Left colon (tissue), 2 donors: ENCODE measurements at regions not wholly inside any gene's neighbourhood (a gene's known extent, or its start where the extent isn't known, plus 50 kb on each side); places are given as distances from the start of the nearest gene placed in this dataset.
"Not testable (repeated sequence)": the region's sequence is repeated elsewhere in the genome, so short reads cannot be mapped to it uniquely, and the experiment has no call there.

Experiments used
- ATAC-seq: fragments of 200-7000 bp; cut with Tn5 transposase; one replicate; pipeline ENCODE4 v1.9.1; 2020; ENCODE audit warnings: mild to moderate bottlenecking, moderate library complexity
- DNase-seq, 2 donors: peaks; one replicate each; pipeline ENCODE4 v3.0.0-alpha.2; 2020
- intact Hi-C, 2 donors: fragments of 100-400 bp; cut with DNase I in 1 of 2; cut with micrococcal nuclease in 1 of 2; formaldehyde crosslinking; loops; one replicate each; pipeline versions ENCODE4 v1.11.2 to v1.14.0; 2022; cut with DNase I, micrococcal nuclease
- donor health status: DM: no; HTN: no; CAD: no.
- donor health status: DM: yes; HTN: yes; CAD: no.

DNA sequence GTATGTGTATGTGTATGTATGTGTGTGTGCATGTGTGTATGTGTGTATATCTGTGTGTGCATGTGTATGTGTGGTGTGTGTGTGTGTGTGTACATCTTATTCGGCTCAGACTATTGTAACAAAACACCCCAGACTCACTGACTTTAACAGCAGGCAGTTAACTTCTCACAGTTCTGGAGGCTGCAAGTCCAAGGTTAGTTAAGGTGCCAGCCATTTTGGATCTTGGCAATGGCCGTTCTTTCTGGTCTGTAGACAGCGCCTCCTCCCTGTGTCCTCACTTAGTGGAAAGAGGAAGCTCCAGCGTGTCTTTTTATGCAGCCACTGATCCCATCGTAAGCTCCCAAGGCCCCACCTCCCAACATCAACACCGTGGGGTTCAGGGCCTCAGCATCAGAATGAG, 128.3 kb upstream of the THBS2 start:
- intact Hi-C loops = no loop called here
- ATAC-seq (no peak), DNase-seq (no peak)

DNA sequence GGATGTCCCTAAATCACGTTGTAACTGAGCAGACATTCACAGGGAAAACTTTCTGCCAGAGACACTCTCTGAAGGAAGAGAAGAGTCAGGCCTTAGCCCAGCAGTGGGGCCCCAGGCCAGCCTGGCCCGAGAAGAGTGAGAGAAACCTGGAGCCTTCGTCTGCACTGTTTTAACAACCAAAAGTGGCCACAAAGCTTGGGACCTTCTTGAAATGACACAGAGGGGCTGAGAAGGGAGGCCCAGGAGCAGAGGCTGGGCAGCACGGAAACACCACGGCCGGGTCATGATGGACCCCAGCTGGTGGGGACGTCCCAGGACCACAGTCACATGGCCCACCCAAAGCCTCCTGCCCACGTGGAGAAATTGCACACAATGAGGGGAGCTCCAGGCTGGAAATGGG, 126.8 kb upstream of the THBS2 start:
- DNase-seq (no peak), ATAC-seq (no peak)
- intact Hi-C loops = no loop called here

DNA sequence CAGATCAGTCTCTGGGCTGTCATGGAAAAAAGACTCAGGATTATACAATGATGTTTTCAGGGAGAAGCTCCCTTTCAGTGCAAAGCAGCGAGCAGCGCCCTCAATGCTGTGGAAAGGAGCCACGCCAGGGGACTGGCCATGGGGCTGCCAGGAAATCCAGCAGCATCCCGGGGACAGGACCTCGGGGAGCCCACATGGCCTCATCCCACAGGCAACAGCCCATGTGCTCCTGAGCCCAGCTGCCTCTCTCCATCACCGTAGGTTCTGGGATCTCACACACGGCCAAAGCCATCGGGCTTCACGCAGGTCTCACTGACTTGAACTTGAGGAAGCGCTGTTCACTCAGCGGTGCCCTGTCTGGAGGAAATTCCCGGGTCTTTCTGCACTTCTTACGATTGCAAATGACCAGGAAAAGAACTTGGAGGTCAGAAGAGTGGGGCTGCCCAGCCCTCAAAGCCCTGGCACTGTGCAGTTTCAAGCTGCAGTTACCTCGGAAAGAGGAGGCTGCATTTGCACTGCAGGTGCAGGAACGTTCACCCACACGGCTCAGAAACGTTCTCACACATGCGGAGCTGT, 125.9 kb upstream of the THBS2 start:
- DNase-seq (no peak), ATAC-seq (no peak)
- intact Hi-C loops = no loop called here

DNA sequence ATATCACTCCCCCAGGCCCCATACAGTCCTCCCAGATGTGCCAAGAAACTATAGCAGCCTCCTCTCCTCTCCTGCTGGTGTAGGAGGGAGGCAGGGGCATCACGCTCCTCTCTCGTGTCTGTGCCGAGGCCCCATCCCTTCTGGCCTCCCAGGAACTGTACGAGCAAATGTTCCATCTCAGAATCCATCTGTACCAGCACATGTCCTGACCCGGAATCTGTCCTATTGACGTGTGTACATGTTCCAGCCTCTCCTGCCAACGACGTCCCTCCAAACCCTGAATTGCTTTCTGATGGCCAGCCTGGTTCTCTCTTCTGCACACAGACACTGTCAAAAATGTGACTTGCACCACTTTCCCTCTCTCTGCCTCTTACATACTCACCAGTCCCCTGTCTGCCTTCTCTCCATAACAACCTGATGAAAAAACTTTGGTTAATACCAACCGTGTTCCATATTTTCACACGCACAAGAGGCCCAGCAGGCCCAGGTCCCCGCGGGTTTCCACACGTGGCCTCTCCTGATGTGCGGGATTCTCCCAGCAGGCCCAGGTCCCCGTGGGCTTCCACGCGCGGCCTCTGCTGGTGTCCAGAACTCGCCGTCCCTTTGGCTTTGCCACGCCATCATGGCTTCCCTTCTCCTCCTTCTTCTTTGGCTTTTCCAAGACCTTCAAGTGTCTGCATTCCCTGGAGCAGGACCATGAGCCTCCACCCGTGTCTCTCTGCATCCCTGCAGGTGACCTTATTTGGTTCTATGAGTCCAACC, 125.2 kb upstream of the THBS2 start:
- intact Hi-C loops = no loop called here
- DNase-seq (no peak), ATAC-seq (no peak)

DNA sequence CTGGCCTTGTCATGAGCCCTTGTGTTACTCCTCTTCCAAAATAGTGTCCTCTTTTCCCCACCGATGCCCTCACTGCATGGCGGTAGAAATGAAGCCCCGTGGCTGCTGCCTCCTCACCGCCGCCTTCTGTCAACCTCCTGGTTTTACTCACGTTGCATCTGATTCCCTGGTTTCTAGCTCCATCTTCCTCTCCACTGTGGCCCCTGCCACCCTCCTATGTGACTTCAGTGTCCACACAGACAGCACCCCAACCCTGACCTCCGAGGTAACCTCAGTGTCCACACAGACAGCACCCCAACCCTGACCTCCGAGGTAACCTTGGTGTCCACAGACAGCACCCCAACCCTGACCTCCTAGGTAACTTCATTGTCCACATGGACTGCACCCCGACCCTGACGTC, 122.8 kb upstream of the THBS2 start:
- no peak for DNase-seq
- no peak for ATAC-seq
- intact Hi-C loops = no loop called here

DNA sequence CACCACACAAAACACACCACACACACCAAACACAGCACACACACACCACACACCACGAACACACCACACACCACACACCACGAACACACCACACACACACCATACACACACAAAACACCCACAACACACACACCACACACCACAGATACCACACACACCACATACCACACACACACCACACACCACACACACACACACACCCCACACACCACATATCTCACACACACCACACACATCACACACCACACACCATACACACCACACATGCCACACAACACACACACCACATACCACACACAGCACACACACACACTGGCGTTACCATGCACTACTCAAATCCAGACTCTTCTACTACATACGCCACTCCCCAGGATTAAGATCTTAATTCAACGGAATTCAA, 118.9 kb upstream of the THBS2 start:
- intact Hi-C loops = no loop called here
- ATAC-seq = no peak
- DNase-seq = no peak

DNA sequence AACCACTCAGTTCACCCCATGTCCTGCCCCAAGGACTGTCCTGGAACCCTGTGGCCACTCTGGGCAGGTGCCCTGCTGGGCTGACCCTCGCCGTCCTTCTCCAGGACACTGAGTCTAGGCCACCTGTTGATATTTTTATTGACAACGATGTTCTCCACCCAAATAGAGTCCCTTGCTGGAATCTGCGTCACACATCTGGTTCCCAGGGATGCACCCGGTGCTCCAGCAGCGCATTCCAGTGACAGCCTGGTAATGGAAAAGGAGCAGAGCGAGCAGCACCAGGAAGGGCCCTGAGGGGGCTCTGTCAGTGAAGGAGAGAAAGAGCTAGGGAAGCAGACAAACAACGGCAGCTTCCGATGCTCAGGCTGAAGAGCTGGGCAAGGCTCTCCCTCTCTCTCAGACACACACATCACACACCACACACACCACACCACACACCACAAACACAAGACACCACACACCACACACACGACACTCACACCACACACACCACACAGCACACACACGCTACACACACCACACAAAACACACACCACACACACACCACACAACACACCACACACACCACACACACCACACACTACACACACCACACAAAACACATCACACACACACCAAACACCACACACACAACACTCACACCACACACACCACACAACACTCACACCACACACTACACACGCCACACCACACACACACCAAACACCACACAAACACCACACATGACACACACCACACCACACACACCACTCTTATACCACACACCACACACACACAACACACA, 117.9 kb upstream of the THBS2 start:
- intact Hi-C loops = no loop called here
- ATAC-seq = no peak

DNA sequence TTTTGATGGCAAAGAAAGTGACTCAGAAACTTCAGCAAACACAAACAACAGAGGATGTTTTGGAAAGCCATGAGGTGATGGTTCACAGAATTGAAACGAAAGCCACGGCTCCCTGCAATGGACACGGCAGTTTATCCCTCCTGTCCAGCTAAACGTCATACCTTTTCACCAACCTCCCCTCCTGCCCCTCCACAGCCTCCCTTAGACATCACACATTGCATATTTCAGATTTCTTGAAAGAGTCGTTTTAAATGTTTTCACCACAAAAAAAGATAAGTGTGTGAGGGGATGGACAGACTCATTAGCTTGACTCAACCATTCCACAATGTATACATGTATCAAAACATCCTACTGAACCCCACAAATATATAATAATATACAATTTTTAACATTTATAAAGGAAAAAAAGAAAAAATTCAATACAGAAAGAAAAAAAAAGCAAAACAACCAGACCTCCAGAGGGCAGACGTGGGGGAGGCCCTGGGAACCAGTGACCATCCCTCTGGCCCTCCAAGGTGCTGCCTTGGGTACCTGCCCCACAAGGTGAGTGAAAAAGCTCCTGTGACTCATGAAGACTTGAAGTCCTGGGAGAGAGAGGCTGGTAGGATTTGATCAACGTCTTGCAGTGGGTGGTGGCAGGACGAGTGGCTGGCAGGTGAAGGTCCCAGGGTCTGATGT, 117.2 kb upstream of the THBS2 start:
- ATAC-seq = no peak
- no peak for DNase-seq
- intact Hi-C loops = no loop called here

More for the DNA sequence above, 117.9 kb upstream of the THBS2 start:
- no peak for DNase-seq

DNA sequence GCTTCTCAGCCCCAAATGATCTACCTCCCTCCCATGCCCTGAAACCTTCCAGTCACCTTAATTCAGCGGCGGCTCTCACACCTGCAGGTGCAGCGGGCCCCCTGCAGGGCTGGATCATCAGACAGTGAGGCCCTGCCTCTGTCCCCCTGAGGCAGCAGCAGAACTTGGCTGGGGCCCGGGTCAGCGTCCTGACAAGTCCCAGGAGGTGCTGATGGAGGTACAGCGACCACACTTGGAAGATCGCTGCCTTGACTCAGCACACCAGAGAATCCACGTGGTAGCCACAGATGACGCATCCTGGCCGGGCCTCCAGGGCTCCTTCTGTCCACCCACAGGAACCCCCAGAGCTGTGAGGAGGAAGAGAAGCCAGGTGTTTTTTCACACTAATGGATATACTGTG, 116.4 kb upstream of the THBS2 start:
- intact Hi-C loops = no loop called here
- DNase-seq (no peak), ATAC-seq (no peak)

DNA sequence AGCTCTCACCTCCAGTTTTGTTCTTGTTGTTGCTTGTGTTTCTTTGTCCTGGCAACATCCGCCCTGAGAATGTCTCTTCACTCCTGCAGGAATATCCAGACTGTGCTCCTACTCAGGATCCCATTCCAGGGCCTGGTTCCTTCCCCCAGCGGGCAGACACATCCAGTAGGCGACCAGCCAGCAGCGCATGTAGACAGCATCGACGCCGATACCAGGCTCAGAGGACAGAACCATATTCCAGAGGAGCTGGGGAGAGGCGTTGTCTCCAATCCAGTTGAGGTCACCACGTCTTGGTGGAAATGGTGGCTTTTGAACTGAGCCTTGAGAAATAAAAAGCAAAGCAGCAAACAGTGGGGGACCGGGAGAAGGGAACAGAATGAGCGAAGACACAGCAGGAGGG, 114.6 kb upstream of the THBS2 start:
- ATAC-seq (no peak), DNase-seq (no peak)
- intact Hi-C loops = no loop called here

DNA sequence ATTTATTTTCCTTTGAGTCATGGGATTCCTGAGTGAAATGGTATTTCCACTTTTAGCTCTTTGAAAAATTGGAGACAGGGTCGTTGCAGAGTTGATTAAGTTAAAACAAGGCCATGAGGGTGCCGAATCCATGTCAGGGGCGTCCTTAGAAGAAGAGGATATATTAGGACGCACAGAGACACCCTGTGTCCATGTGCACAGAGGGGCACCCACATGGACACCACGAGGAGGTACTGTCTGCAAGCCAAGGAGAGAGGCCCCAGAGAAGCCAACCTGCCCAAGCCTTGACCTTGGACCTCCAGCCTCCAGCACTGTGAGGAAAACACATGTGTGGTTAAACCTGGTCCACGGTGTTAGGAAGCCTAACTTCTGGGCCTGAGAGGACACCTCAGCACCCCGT, 113.9 kb upstream of the THBS2 start:
- intact Hi-C loops = no loop called here
- DNase-seq = no peak
- no peak for ATAC-seq

DNA sequence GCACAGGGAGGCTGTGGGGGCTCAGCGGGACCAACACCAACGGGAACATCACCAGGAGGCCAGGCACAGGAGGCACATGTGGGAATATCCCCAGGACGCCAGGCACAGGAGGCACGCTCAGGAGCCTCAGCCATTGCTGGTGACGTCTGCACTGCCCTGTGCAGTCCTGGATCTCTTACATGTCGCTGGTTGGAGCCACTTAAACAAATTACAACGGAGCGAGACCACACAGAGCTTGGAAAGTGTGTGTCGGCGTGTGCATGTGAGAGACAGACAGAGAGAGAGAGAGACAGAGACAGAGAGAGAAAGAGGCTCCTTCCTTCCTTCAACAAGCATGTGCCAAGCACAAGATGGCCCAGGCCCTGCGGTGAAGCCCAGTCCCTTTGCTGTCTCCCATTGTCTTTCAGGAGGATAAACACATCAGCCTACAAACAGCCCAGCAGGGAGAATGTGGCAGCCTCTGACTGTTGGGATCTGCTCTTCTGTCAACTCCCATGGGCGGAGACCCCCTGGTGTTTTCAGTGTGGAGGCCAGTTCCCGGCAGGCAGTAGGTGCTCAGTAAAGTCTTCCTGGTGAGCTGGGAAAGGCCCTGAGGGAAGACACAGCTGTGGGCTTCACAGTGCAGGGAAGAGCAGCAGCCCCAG, 112.7 kb upstream of the THBS2 start:
- no peak for ATAC-seq
- intact Hi-C loops = no loop called here
- DNase-seq = no peak

DNA sequence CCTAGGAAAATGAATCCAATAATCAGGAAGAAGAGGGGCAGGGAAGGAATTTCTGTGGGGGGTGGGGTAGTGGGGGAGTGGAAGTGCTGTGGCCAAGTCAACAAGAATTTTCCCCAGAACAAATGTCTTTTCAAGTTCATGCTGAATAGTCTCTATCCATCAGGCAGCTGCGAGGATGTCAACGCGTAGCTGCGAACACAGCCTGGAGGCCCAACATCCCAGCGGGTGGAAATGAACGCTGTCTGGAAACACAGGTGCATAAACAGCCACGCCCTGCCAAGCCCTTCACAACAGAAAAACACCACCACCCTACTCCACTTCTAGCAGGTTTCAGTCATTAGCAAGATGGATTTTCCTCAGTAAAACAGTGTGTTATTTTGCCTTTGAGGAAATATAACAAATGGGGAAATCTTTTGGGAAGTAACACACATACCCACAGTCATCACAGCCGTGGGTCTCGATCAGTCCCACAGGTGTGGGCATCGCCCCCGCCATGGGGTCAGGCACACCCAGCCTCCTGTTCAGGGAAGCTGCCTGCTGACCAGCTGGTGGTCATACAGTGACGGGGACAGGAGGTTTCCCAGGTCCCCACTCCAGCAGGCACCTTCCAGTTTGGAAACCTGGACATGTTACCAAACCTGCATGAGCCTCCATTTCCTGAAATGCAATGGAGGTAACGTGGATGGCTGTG, 112.1 kb upstream of the THBS2 start:
- intact Hi-C loops = no loop called here
- DNase-seq (no peak), ATAC-seq (no peak)

DNA sequence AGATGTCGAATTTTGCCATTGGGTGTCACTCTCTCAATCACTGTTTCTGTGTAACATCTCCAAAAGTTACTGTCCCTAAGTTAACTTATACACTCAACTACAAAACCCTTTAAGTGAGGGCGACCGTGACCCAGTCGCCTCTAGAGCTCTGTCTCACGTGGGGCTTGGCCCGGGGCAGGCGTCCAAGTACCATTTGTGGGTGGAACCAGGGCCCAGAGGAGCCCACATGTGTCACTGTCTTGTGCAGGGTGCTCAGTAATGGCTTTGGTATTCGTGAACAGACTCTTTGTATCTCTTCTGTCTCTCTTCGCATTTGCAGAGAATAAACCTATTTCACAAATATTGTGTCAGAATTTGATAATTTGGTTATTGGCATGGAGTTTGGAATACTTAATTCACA, 109.9 kb upstream of the THBS2 start:
- DNase-seq = no peak
- intact Hi-C loops = no loop called here
- no peak for ATAC-seq

DNA sequence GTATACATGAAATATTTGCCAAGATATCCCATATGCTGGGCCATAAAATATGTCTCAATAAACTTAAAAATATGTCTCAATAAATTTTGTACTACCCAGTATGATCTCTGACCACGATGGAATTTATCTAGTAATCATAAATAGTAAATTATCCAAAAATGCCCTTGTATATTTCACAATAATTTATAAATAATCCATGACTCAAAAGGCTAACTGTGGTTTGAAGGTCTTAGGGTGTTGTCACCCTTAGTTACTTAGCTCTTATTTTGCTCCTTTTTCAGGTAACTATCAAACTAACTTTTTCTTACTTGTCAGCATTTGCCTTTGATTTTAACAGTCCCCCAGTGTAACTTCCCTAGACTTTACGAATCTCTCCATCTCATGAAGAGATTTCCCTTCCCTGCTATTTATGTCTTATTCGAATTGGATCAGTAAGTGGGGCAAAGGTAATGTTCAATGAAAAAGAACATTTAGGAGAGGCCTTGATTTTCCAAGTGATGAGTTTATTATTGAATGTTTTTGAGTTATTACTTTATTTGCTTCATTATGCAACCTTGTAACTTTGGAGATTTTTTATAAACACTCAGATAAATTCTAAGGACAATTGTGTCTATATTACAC, 109.0 kb upstream of the THBS2 start:
- ATAC-seq (no peak), DNase-seq (no peak)
- intact Hi-C loops = no loop called here

DNA sequence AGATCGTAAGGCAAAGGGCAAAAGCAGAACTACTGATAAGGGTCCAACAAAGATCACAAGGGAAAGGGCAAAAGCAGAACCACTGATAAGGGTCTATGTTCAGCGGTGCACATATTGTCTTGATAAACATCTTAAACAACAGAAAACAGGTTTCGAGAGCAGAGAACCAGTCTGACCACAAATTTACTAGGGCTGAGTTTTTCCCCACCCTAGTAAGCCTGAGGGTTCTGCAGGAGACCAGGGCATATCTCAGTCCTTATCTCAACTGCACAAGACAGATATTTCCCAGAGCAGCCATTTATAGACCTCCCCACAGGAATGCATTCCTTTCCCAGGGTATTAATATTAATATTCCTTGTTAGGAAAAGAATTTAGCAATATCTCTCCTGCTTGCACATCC, 101.4 kb upstream of the THBS2 start:
- ATAC-seq, DNase-seq, intact Hi-C loops: not testable (repeated sequence)

DNA sequence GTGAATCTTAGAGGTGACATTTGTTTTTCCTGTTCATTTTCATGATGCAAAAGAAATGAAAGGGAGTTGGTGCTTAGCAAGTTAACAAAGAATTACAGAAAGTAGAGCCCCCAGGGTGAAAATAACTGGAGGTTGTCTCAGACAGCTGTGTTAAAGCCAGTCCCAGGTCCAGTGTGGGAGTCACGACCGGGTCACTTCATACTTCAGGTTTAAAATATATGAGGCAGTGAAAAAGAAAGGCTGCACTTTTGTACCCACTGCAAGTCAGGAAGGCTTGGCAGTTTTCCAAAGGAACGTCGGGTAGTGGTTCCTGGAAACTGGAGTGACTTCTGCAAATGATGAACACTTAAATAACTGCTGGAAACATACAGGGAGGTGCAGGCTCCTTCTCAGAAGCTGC, 91.5 kb upstream of the THBS2 start:
- ATAC-seq = no peak
- intact Hi-C loops = no loop called here
- DNase-seq = no peak

DNA sequence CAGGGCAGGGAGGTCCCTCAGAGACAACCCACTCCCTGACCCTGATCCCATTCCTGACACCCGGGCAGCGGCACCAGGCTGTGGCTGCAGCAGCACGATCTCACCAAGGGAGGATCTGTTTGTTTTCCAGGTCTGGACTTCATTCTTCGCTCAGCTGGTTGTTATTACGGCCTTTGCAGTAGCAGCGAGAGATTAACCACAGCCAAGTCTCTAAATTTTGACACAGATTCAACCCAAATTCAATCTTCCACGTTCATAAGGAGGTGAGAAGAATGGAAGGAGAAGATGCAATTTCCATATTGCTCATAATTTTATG, 91.1 kb upstream of the THBS2 start:
- intact Hi-C loops = no loop called here
- no peak for ATAC-seq

More for the DNA sequence above, 91.1 kb upstream of the THBS2 start:
- no peak for DNase-seq
